Stimulated activated CD8-positive, alpha-beta memory T cell treated with anti-CD3 and anti-CD28 coated beads, Interleukin-15, amount 100 ng/mL, for 48 hours (primary cell): ENCODE measurements at regions not wholly inside any gene's neighbourhood (a gene's known extent, or its start where the extent isn't known, plus 50 kb on each side); places are given as distances from the start of the nearest gene placed in this dataset.
A peak's percentile ranks its signal among the peaks of the same experiment; 100 is the strongest.
"Not testable (repeated sequence)": the region's sequence is repeated elsewhere in the genome, so short reads cannot be mapped to it uniquely, and the experiment has no call there.

ENCODE experiments used
- DNase-seq, 2 donors: peaks; one replicate each; pipeline ENCODE4 v3.0.0-alpha.2; 2020; ENCODE audit warnings: low read depth in 2 of 2

DNA sequence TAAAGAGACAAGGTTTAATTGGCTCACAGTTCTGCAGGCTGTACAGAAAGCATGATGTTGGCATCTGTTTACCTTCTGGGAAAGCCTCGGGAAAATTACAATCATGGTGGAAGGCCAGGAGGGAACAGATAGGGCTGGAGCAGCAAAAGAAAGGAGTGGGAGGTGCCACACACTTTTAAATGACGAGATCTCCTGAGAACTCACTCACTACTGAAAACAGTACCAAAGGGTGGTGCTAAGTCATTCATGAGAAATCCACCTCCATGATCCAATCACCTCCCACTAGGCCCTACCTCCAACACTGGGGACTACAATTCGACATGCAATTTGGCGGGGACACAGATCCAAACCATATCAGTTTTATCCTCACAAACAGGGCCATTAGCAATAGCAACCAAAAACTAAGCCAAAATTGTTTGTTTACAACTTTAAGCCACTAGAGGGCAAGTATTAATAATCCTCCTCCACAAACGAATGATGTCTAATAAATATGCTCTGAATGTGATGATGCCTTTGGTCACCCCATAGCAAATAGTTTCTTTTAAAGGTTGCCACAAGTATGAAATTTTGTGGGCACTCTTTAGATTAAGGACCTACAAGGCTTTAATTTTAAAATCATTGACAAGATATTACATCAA is 129.2 kb upstream of the NRBF2 start:
- no peak for DNase-seq

GRCh38 chr10:62996925-62997324 is 136.2 kb upstream of the NRBF2 start:
- DNase-seq, result no peak

- DNase-seq, result no peak
These were observed 136.6 kb upstream of the NRBF2 start for GRCh38 chr10:62996516-62996915.

GRCh38 chr10:62993121-62993520 is 140.0 kb upstream of the NRBF2 start:
- no peak for DNase-seq

DNA sequence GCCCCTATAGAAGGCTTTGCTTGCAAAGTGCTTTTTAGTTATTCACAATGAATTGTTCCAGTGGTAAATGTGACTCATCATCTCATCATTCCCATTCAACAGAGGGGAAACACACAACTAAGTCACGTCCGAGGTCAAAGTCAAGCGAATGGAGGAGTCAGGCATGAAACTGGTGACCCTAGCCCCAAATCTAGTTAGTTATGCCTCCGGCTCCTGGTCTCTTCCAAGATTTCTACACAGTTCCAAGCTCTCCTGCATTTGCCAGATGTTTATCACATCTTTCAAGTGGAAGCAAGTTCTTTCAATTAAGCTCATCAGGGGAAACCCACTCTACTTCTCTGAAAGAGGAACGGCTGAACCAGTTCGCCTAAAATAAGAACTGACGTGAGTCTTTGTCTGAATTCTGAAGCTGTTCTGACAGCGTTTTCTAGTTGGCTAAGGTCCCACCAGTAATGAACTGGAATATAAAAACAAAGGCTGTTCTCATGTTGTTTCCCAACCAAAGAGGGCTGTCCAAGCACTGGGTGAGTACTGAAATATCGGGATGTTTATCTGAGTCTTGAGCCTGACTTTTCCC is 140.9 kb upstream of the NRBF2 start:
- DNase-seq, result no peak

- no peak for DNase-seq
These were observed 143.0 kb upstream of the NRBF2 start for GRCh38 chr10:62990126-62990525.

GRCh38 chr10:62985807-62986600 is 147.1 kb upstream of the NRBF2 start:
- DNase-seq, result no peak

- no peak for DNase-seq
These were observed 152.0 kb upstream of the NRBF2 start for GRCh38 chr10:62981096-62981495.

GRCh38 chr10:62980687-62981086 is 152.4 kb upstream of the NRBF2 start:
- DNase-seq, result peak; percentile 10 to 39

- DNase-seq, result no peak
These were observed 153.2 kb upstream of the NRBF2 start for GRCh38 chr10:62979921-62980320.

DNA sequence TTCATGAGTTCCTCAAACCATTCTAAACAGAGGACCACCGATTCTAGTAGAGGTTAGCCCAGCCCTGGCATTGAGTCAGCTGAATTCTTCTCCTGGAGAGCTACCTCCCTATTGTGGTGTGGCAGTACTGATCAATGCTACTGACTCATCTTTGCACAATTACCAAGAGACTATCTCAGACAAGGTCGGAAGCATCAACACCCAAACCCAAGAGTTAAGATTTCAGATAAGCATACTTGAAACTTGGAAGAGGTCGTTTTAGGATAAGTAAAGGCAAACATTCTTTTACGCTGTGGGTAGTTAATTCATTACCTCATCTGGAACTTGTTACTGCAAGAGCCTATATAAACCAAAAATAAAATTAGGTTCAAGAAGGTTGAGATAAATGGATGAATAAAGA is 154.6 kb upstream of the NRBF2 start:
- DNase-seq, result peak in 1 of 2 donors; percentile 10

DNA sequence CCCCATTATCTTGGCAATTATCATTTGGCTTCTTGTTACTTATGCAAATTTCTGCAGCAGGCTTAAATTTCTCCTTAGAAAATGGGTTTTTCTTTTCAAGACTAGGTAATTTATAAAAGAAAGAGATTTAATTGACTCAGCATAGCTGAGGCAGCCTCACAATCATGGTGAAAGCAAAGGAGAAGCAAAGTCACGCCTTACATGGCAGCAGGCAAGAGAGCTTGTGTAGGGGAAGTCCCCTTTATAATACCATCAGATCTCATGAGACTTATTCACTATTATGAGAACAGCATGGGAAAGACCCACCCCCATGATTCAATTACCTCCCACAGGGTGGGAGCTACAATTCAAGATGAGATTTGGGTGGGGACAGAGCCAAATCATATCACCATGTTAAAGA is 158.3 kb upstream of the NRBF2 start:
- DNase-seq, result not testable (repeated sequence)

GRCh38 chr10:62972103-62972502 is 155.9 kb upstream of the EGR2 start:
- DNase-seq, result no peak

DNA sequence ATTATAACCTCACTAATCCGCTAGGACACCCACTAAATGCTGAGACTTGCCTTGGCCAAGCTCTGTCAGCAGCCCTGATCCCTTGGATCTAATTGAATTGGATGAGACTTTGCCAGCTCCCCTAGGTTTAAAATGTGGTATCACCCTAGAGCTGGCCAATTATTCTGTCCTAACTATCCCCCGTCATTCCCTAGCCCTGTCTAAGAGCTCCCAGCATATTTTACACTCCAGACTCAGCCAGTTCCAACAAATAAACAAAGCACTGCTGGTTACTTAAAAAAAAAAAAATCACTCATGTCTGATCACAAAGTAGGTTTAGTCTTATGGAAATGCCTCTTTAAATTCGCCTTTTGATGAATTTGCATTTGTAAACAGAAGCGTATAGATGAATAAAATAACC is 147.9 kb upstream of the EGR2 start:
- DNase-seq, result no peak

- no peak for DNase-seq
These were observed 145.9 kb upstream of the EGR2 start for GRCh38 chr10:62961951-62962523.

DNA sequence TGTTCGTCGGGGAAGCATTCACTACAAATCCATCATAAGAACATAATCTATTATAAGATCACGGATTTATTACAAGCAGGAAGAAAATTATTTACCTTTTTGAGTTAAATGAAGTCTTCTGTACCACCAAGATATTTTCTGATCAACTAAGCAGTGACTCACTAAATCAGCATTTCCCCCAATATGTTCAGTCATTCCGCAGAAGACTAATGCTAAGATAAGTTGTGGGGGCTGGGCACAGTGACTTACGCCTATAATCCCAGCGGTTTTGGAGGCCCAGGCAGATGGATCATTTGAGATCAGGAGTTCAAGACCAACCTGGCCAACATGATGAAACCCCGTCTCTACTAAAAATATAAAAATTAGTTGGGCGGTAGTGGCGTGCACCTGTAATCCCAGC is 144.2 kb upstream of the EGR2 start:
- no peak for DNase-seq

DNA sequence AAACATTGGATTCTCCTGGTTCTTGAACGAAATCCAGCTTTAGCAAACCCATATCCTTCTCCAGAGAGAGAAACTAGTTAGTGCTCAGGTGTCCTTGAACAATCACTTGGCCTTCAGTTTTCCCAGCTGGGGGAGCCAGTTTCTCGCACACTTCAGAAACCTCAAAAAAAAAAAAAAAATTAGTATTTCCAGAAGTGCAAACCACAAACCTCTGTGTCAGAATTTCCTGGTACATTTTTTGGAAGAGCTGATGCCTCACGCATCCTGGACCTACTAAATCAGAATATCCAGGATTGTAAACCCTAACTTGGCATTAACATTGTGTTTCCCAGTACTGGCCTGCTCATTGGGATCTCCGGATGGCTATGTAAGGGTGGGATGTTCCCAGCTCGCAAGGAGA is 143.4 kb upstream of the EGR2 start:
- no peak for DNase-seq

- no peak for DNase-seq
These were observed 142.8 kb upstream of the EGR2 start for GRCh38 chr10:62958980-62959379.

- DNase-seq, result no peak
These were observed 130.1 kb upstream of the EGR2 start for GRCh38 chr10:62946278-62946677.

DNA sequence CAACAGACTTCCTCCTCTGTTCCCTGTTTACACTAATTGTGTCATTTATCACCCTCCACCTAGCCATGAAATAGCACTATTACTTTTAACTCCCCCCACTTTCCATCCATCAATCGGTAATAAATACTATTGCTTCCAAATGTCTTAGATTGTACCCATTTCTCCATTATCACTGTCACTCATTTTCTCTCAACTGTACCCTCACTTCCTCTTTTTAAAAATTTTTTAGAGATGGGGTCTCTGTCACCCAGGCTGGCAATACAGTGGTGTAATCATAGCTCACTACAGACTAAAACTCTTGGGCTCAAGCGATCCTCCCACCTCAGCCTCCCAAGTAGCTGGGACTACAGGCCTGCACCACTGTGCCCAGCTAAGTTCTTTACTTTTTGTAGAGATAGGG is 123.5 kb upstream of the EGR2 start:
- DNase-seq, result no peak

DNA sequence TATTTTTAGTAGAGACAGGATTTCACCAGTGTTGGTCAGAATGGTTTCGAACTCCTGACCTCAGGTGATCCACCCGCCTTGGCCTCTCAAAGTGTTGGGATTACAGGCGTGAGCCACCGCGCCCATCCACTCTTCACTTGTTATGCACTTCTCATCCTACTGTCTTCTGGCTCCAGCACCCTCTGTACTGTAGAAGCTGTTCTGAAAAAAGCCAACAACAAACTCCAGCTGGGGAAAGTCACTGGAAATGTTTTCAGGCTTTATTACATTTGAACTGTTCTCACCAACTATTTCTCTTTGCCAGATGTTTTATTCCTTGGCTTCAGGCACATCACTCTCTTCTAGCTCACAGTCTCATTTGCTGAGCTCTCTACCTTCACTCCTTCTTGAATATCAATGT is 122.5 kb upstream of the EGR2 start:
- no peak for DNase-seq

DNA sequence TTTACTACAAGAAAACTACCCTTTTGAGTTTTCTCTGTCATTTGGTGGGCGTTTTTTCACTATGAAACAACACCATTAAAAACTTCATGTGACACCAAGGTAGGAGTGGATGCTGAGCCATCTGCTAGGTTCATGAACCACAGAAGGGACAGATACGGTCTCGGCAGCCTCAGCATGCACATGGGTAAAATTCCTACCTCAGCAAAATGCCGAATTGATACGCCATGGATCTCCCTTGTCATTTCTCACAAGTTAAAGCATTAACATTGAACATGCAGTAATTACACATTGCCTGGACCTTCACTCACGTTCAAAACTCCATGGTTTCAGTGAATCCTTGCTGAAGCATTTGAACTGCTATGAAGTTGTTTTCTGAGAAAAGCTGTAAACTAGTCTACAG is 121.5 kb upstream of the EGR2 start:
- DNase-seq, result no peak

GRCh38 chr10:62935022-62935421 is 118.9 kb upstream of the EGR2 start:
- DNase-seq, result no peak
